MM.1S (cell line): ENCODE measurements at regions not wholly inside any gene's neighbourhood (a gene's known extent, or its start where the extent isn't known, plus 50 kb on each side); places are given as distances from the start of the nearest gene placed in this dataset.

ENCODE experiments used
- CTCF ChIP-seq: fragments of 300-600 bp; sonication (generic); IDR thresholded peaks from 2 replicates; pipeline ENCODE4 v1.5.1; 2016; ENCODE audit warnings: antibody characterized with exemption, low read length, mixed read lengths
- EZH2 ChIP-seq: fragments of 300-600 bp; sonication (generic); optimal IDR thresholded peaks from 2 replicates; pipeline ENCODE3; 2017; ENCODE audit warnings: low read depth, mild to moderate bottlenecking, antibody characterized with exemption, low read length, mixed read lengths
- EZH2phosphoT487 ChIP-seq: fragments of 300-600 bp; sonication (generic); IDR thresholded peaks from 2 replicates; pipeline ENCODE4 v1.6.1; 2018; ENCODE audit warnings: antibody characterized with exemption, low read length

GRCh38 chr5:98557916-98558315 is 215.5 kb upstream of the RGMB start:
- TF ChIP-seq EZH2 (no peak), CTCF (no peak), EZH2phosphoT487 (no peak)
